ENCODE measurements at regions not wholly inside any gene's neighbourhood (a gene's known extent, or its start where the extent isn't known, plus 50 kb on each side); places are given as distances from the start of the nearest gene placed in this dataset.

DNA sequence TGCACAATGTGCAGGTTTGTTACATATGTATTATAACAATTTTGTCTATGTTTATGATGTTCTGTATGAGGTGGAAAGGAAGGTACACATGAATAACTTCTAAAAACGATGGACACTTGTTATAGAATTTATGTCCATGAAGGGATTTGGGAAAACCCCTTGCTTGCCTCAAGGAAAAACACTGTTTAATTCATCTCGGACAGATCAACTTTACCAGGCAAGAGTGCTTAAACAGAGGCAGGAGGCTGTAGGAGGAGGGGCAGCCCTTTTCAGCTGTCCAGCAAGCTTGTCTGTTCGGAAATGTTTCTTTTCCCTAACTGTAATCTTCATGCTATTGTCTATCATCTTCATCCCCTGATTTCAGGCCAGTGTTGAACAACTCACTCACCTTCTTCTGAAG lies 200.9 kb downstream of the CDC14C start:
- TF ChIP-seq CEBPB (IDR thresholded peaks at IDR 0.05; ENCODE audit: low read depth, low read length), result no peak
- TF ChIP-seq POLR2A (IDR thresholded peaks at IDR 0.05; ENCODE audit: low read depth, low read length), result no peak
- TF ChIP-seq, protein P1, sequence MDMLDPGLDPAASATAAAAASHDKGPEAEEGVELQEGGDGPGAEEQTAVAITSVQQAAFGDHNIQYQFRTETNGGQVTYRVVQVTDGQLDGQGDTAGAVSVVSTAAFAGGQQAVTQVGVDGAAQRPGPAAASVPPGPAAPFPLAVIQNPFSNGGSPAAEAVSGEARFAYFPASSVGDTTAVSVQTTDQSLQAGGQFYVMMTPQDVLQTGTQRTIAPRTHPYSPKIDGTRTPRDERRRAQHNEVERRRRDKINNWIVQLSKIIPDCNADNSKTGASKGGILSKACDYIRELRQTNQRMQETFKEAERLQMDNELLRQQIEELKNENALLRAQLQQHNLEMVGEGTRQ (IDR thresholded peaks at IDR 0.05; ENCODE audit: low read depth, low read length), result no peak
- TF ChIP-seq RFX5 (IDR thresholded peaks at IDR 0.05; ENCODE audit: low read depth, low read length), result no peak
- TF ChIP-seq, protein P2, sequence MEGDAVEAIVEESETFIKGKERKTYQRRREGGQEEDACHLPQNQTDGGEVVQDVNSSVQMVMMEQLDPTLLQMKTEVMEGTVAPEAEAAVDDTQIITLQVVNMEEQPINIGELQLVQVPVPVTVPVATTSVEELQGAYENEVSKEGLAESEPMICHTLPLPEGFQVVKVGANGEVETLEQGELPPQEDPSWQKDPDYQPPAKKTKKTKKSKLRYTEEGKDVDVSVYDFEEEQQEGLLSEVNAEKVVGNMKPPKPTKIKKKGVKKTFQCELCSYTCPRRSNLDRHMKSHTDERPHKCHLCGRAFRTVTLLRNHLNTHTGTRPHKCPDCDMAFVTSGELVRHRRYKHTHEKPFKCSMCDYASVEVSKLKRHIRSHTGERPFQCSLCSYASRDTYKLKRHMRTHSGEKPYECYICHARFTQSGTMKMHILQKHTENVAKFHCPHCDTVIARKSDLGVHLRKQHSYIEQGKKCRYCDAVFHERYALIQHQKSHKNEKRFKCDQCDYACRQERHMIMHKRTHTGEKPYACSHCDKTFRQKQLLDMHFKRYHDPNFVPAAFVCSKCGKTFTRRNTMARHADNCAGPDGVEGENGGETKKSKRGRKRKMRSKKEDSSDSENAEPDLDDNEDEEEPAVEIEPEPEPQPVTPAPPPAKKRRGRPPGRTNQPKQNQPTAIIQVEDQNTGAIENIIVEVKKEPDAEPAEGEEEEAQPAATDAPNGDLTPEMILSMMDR (conservative IDR thresholded peaks at IDR 0.05; ENCODE audit: low read depth, low read length), result no peak
- no peak for TF ChIP-seq RAD21 (IDR thresholded peaks at IDR 0.05; ENCODE audit: low read length)
- TF ChIP-seq FOS (IDR thresholded peaks at IDR 0.05; ENCODE audit: low read depth, low read length), result no peak
- TF ChIP-seq, protein P3, sequence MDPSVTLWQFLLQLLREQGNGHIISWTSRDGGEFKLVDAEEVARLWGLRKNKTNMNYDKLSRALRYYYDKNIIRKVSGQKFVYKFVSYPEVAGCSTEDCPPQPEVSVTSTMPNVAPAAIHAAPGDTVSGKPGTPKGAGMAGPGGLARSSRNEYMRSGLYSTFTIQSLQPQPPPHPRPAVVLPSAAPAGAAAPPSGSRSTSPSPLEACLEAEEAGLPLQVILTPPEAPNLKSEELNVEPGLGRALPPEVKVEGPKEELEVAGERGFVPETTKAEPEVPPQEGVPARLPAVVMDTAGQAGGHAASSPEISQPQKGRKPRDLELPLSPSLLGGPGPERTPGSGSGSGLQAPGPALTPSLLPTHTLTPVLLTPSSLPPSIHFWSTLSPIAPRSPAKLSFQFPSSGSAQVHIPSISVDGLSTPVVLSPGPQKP (IDR thresholded peaks at IDR 0.05; ENCODE audit: borderline replicate concordance, low read depth, low read length), result no peak
- TF ChIP-seq NFE2L2 (IDR thresholded peaks at IDR 0.05; ENCODE audit: low read depth, low read length), result no peak
- no peak for TF ChIP-seq BHLHE40 (IDR thresholded peaks at IDR 0.05; ENCODE audit: low read depth, low read length)
- no peak for TF ChIP-seq SMC3 (IDR thresholded peaks at IDR 0.05; ENCODE audit: low read depth, low read length)
- no peak for TF ChIP-seq MAZ (IDR thresholded peaks at IDR 0.05; ENCODE audit: borderline replicate concordance, low read depth, low read length)
- TF ChIP-seq CHD1 (IDR thresholded peaks at IDR 0.05; ENCODE audit: low read depth, low read length), result no peak
- no peak for TF ChIP-seq RCOR1 (IDR thresholded peaks at IDR 0.05; ENCODE audit: insufficient replicate concordance, low read length)

All from IMR-90 (cell line).